ENCODE measurements at regions not wholly inside any gene's neighbourhood (a gene's known extent, or its start where the extent isn't known, plus 50 kb on each side); places are given as distances from the start of the nearest gene placed in this dataset.

DNA sequence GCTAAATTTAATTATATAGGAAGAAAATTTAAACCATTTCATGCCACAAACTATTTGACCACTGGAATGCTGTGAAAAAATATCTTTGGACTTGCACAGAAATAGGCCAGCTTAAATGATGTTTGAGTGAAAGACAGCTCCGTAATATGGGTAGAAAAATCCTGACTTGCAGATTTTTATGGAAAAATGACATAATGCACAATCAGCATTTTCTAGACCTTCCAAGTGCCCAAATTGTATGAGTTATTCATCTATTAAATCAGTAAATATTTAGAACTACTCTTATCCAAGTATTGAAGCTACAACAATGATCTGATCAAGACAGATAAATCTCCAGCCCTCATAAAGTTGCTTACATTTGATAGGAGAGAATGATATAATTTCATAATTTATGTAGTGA is 691.1 kb upstream of the DDX18 start:
- 71 to 81% methylated on average over 1 of the region's 1 CpG for WGBS, 2 donors
- H3K4me3 ChIP-seq (ENCODE audit: low read depth, poor library complexity, severe bottlenecking) = no peak overlapping the region
- TF ChIP-seq, protein P1, sequence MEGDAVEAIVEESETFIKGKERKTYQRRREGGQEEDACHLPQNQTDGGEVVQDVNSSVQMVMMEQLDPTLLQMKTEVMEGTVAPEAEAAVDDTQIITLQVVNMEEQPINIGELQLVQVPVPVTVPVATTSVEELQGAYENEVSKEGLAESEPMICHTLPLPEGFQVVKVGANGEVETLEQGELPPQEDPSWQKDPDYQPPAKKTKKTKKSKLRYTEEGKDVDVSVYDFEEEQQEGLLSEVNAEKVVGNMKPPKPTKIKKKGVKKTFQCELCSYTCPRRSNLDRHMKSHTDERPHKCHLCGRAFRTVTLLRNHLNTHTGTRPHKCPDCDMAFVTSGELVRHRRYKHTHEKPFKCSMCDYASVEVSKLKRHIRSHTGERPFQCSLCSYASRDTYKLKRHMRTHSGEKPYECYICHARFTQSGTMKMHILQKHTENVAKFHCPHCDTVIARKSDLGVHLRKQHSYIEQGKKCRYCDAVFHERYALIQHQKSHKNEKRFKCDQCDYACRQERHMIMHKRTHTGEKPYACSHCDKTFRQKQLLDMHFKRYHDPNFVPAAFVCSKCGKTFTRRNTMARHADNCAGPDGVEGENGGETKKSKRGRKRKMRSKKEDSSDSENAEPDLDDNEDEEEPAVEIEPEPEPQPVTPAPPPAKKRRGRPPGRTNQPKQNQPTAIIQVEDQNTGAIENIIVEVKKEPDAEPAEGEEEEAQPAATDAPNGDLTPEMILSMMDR (IDR thresholded peaks at IDR 0.05) = no peak
- TF ChIP-seq POLR2A (IDR thresholded peaks at IDR 0.05) = no peak
- DNase-seq (ENCODE audit: low spot score in 2 of 2) = no peak
- intact Hi-C loops (cut with DNase I; ENCODE audit: low total_unique reads) = no loop called here

DNA sequence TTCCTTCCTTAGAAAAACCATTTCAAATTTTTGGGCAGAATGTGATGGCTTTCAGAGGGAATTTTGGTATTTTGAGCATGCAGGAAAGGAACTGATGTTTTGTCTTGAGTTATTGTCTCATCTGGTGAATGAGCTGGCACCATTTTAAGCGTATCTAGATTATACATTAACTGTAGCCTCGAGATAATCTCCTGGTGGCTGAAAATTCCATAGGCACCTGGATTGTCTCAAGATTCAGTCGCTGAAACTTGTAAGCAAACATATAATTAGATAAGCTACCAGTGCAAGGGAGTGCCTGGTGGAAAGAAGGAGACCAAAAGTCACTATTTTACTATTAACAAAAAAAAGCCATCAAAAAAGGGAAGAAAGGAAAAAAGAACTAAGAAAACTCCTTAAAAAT is 687.8 kb upstream of the DDX18 start:
- intact Hi-C loops (cut with DNase I; ENCODE audit: low total_unique reads) = no loop called here
- no peak for DNase-seq (ENCODE audit: low spot score in 2 of 2)
- TF ChIP-seq, protein P1 (IDR thresholded peaks at IDR 0.05) = no peak
- no peak for TF ChIP-seq POLR2A (IDR thresholded peaks at IDR 0.05)
- WGBS, 2 donors = 47 to 66% methylated on average over 3 of the region's 3 CpGs
- no peak overlapping the region for H3K4me3 ChIP-seq (ENCODE audit: low read depth, poor library complexity, severe bottlenecking)

DNA sequence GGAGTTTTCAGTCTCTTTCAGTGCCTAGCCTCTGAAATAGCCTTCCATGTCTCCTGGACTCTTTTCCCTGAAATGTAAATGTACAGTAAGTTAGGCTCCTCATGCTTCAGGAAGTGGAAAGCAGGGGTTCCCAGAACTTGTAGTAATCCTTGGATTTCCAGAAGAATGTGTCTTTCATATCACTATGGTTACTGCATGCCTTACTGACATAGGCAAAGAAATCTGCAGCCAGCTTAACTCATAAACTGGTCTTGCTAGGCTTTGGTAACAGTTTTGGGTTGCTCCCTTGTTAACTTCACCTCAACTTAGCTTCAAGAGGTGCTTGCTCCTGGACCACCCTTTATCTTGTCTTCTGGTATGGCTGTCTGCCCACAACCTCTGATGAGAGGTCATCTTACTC is 686.8 kb upstream of the DDX18 start:
- intact Hi-C loops (cut with DNase I; ENCODE audit: low total_unique reads) = no loop called here
- H3K4me3 ChIP-seq (ENCODE audit: low read depth, poor library complexity, severe bottlenecking) = no peak overlapping the region
- TF ChIP-seq, protein P1 (IDR thresholded peaks at IDR 0.05) = no peak
- no peak for TF ChIP-seq POLR2A (IDR thresholded peaks at IDR 0.05)
- no peak for DNase-seq (ENCODE audit: low spot score in 2 of 2)

DNA sequence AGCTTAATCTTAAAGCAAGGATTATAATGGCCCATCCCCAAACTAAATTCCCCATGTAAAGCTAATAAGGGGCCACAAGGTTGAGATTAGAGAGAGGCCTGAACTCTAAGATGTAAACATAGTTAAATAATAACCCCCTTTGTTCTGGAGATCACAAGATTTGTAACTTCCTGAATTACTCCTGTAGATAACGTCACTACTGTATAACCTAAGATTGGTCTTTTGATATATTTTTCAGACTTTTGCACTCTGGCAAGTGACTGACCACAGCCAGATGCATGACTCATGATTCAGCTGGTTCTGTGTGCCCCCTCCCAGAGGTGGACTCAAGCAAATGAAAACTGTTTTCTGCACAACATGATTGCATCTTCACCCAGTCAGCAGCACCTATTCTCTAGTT is 686.0 kb upstream of the DDX18 start:
- TF ChIP-seq, protein P1 (IDR thresholded peaks at IDR 0.05) = no peak
- no peak for TF ChIP-seq POLR2A (IDR thresholded peaks at IDR 0.05)
- H3K4me3 ChIP-seq (ENCODE audit: low read depth, poor library complexity, severe bottlenecking) = no peak overlapping the region
- WGBS, 2 donors = 38 to 41% methylated on average over 1 of the region's 1 CpG
- intact Hi-C loops (cut with DNase I; ENCODE audit: low total_unique reads) = no loop called here
- DNase-seq (ENCODE audit: low spot score in 2 of 2) = no peak

DNA sequence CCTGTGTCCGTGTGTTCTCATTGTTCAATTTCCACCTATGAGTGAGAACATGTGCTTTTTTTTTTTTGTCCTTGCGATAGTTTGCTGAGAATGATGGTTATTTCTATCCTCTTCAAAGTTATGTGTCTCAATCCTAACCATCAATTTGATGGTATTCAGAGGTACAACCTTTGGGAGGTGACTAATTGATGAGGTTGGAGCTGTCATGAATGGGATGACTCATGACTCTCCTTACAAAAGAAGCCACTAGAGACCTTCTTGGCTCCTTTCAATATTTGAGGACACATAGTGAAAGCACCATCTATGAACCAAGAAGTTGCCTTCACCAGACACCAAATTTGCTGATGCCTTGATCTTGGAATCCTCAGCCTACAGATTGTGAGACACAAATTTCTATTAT is 677.1 kb upstream of the DDX18 start:
- no peak overlapping the region for H3K4me3 ChIP-seq (ENCODE audit: low read depth, poor library complexity, severe bottlenecking)
- intact Hi-C loops (cut with DNase I; ENCODE audit: low total_unique reads) = no loop called here
- TF ChIP-seq, protein P1 (IDR thresholded peaks at IDR 0.05) = no peak
- TF ChIP-seq POLR2A (IDR thresholded peaks at IDR 0.05) = no peak
- 69 to 84% methylated on average over 2 of the region's 2 CpGs for WGBS, 2 donors
- no peak for DNase-seq (ENCODE audit: low spot score in 2 of 2)

DNA sequence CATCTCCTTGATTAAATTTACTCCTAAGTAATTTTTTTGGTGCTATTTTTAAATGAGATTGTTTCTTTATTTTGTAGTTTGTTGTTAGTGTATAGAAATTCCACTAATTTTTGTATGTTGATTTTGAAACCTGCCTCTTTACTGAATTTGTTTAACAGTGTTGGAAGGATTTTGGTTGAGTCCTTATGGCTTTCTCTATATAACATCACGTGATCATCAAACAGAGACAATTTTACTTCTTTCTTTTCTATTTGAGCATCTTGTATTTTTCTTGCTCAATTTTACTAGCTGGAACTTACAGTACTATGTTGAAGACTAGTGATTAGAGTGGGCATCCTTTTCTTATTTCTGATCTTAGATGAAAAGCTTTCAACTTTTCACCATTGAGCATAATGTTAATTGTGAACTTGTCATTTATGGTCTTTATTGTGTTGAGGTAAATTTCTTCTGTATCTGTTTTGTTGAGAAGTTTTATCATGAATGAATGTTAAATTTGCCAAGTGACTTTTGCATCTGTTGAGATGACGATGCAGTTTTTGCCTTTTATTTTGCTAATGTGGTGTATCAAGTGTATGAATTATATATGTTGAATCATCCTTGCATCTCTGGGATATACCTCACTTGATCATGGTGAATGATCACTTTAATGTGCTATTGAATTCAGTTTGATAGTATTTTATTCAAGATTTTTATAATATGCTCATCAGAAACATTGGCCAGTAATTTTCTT is 645.3 kb upstream of the DDX18 start:
- no peak for DNase-seq (ENCODE audit: low spot score in 2 of 2)
- no peak overlapping the region for H3K4me3 ChIP-seq (ENCODE audit: low read depth, poor library complexity, severe bottlenecking)
- TF ChIP-seq, protein P1 (IDR thresholded peaks at IDR 0.05) = no peak
- TF ChIP-seq POLR2A (IDR thresholded peaks at IDR 0.05) = no peak
- 84 to 95% methylated on average over 2 of the region's 2 CpGs for WGBS, 2 donors
- intact Hi-C loops (cut with DNase I; ENCODE audit: low total_unique reads) = no loop called here

Data from lower leg skin (tissue), 4 donors.